ENCODE measurements at regions not wholly inside any gene's neighbourhood (a gene's known extent, or its start where the extent isn't known, plus 50 kb on each side); places are given as distances from the start of the nearest gene placed in this dataset.

- TF ChIP-seq, protein P1, sequence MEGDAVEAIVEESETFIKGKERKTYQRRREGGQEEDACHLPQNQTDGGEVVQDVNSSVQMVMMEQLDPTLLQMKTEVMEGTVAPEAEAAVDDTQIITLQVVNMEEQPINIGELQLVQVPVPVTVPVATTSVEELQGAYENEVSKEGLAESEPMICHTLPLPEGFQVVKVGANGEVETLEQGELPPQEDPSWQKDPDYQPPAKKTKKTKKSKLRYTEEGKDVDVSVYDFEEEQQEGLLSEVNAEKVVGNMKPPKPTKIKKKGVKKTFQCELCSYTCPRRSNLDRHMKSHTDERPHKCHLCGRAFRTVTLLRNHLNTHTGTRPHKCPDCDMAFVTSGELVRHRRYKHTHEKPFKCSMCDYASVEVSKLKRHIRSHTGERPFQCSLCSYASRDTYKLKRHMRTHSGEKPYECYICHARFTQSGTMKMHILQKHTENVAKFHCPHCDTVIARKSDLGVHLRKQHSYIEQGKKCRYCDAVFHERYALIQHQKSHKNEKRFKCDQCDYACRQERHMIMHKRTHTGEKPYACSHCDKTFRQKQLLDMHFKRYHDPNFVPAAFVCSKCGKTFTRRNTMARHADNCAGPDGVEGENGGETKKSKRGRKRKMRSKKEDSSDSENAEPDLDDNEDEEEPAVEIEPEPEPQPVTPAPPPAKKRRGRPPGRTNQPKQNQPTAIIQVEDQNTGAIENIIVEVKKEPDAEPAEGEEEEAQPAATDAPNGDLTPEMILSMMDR (IDR thresholded peaks at IDR 0.05) = no peak
These were observed 174.2 kb upstream of the VIPR2 start (continued) for GRCh38 chr7:159318682-159319351.

DNA sequence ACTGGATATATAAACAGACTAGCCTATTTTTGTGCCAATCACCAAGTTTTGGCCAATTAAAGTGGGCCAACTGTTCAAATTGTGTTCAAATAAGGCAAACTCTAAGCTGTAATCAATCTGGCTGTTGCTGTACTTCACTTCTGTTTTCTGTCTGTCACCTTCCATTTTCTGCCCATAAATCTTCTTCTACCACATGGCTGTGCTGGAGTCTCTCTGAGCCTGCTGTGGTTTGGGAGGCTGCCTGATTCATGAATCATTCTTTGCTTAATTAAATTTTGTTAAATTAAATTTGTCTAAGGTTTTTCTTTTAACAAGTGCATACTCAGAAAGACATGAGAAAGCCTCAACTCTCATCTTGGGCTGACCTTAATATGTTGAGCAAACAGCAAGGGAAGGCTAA lies 172.6 kb upstream of the VIPR2 start:
- H3K4me3 ChIP-seq = no peak overlapping the region
- POLR2A ChIA-PET = no interaction called here
- TF ChIP-seq POLR2AphosphoS2 (conservative IDR thresholded peaks at IDR 0.05; ENCODE audit: low read length) = no peak
- no peak for TF ChIP-seq MAZ (IDR thresholded peaks at IDR 0.05; ENCODE audit: borderline replicate concordance, low read depth, low read length)
- no peak for TF ChIP-seq EP300 (IDR thresholded peaks at IDR 0.05)
- no peak for TF ChIP-seq RFX5 (IDR thresholded peaks at IDR 0.05)
- TF ChIP-seq SREBF2 (IDR thresholded peaks at IDR 0.05) = no peak
- TF ChIP-seq, protein P2, sequence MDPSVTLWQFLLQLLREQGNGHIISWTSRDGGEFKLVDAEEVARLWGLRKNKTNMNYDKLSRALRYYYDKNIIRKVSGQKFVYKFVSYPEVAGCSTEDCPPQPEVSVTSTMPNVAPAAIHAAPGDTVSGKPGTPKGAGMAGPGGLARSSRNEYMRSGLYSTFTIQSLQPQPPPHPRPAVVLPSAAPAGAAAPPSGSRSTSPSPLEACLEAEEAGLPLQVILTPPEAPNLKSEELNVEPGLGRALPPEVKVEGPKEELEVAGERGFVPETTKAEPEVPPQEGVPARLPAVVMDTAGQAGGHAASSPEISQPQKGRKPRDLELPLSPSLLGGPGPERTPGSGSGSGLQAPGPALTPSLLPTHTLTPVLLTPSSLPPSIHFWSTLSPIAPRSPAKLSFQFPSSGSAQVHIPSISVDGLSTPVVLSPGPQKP (IDR thresholded peaks at IDR 0.05; ENCODE audit: low read depth, low read length) = no peak
- TF ChIP-seq, protein P3, sequence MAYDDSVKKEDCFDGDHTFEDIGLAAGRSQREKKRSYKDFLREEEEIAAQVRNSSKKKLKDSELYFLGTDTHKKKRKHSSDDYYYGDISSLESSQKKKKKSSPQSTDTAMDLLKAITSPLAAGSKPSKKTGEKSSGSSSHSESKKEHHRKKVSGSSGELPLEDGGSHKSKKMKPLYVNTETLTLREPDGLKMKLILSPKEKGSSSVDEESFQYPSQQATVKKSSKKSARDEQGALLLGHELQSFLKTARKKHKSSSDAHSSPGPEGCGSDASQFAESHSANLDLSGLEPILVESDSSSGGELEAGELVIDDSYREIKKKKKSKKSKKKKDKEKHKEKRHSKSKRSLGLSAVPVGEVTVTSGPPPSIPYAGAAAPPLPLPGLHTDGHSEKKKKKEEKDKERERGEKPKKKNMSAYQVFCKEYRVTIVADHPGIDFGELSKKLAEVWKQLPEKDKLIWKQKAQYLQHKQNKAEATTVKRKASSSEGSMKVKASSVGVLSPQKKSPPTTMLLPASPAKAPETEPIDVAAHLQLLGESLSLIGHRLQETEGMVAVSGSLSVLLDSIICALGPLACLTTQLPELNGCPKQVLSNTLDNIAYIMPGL (CRISPR knock-in tag; IDR thresholded peaks at IDR 0.05; ENCODE audit: borderline replicate concordance) = no peak
- no peak for TF ChIP-seq JUNB (IDR thresholded peaks at IDR 0.05)
- TF ChIP-seq KDM1A (IDR thresholded peaks at IDR 0.05; ENCODE audit: low read depth) = no peak
- TF ChIP-seq CBX8 (IDR thresholded peaks at IDR 0.05) = no peak
- no peak for TF ChIP-seq HOXA7 (CRISPR knock-in tag; IDR thresholded peaks at IDR 0.05)
- no peak for TF ChIP-seq TFCP2L1 (CRISPR knock-in tag; IDR thresholded peaks at IDR 0.05)
- TF ChIP-seq ZC3H11A (IDR thresholded peaks at IDR 0.05) = no peak
- TF ChIP-seq CHD4 (IDR thresholded peaks at IDR 0.05; ENCODE audit: borderline replicate concordance) = no peak
- TF ChIP-seq POLR2A (IDR thresholded peaks at IDR 0.05; ENCODE audit: low read length) = no peak
- TF ChIP-seq CBX2 (IDR thresholded peaks at IDR 0.05; ENCODE audit: borderline replicate concordance, low read depth) = no peak
- TF ChIP-seq, protein P4, sequence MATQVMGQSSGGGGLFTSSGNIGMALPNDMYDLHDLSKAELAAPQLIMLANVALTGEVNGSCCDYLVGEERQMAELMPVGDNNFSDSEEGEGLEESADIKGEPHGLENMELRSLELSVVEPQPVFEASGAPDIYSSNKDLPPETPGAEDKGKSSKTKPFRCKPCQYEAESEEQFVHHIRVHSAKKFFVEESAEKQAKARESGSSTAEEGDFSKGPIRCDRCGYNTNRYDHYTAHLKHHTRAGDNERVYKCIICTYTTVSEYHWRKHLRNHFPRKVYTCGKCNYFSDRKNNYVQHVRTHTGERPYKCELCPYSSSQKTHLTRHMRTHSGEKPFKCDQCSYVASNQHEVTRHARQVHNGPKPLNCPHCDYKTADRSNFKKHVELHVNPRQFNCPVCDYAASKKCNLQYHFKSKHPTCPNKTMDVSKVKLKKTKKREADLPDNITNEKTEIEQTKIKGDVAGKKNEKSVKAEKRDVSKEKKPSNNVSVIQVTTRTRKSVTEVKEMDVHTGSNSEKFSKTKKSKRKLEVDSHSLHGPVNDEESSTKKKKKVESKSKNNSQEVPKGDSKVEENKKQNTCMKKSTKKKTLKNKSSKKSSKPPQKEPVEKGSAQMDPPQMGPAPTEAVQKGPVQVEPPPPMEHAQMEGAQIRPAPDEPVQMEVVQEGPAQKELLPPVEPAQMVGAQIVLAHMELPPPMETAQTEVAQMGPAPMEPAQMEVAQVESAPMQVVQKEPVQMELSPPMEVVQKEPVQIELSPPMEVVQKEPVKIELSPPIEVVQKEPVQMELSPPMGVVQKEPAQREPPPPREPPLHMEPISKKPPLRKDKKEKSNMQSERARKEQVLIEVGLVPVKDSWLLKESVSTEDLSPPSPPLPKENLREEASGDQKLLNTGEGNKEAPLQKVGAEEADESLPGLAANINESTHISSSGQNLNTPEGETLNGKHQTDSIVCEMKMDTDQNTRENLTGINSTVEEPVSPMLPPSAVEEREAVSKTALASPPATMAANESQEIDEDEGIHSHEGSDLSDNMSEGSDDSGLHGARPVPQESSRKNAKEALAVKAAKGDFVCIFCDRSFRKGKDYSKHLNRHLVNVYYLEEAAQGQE (IDR thresholded peaks at IDR 0.05) = no peak
- TF ChIP-seq ZFP36 (IDR thresholded peaks at IDR 0.05; ENCODE audit: borderline replicate concordance, partially characterized antibody) = no peak
- H3K4me2 ChIP-seq = no peak overlapping the region
- no peaks in the 10 kb centered on the region for H3K4me1 ChIP-seq
- no peaks in the 10 kb centered on the region for H3K9me3 ChIP-seq
- DNase-seq (ENCODE audit: low read depth in 1 of 2, low spot score in 1 of 2) (no peak), ATAC-seq (no peak), FAIRE-seq (no peak)
- no peak overlapping the region for H3K27ac ChIP-seq
- CTCF ChIA-PET = no interaction called here

All from A549 (cell line).